OCI-LY7 (cell line): ENCODE measurements at regions not wholly inside any gene's neighbourhood (a gene's known extent, or its start where the extent isn't known, plus 50 kb on each side); places are given as distances from the start of the nearest gene placed in this dataset.
"Not testable (repeated sequence)": the region's sequence is repeated elsewhere in the genome, so short reads cannot be mapped to it uniquely, and the experiment has no call there.

Source experiments
- BruUV-seq: library from RNA; stranded (reverse); fragments of 400-500 nt; replicated peaks from 2 replicates; lab custom pipeline; 2021; lab: Mats Ljungman, UMichigan
- CTCF ChIA-PET: fragments of 300-600 bp; sonication (Branson Sonifier 250); formaldehyde crosslinking; loops from one replicate; lab custom pipeline; 2022; ENCODE audit warnings: antibody characterized with exemption; ENCODE audit not compliant: unreplicated experiment; lab: Charles Lee
- POLR2A ChIA-PET: fragments of 300-600 bp; sonication (Branson Sonifier 250); formaldehyde crosslinking; loops from one replicate; lab custom pipeline; 2022; ENCODE audit warnings: antibody characterized with exemption; lab: Charles Lee
- DNase-seq: peaks from one replicate; pipeline ENCODE4 v3.0.0-alpha.2; 2015; ENCODE audit warnings: low spot score
- H2AFZ ChIP-seq: fragments of 200-600 bp; sonication (generic), shearing (Covaris generic); 2 replicates; pipeline ENCODE4 v1.6.1; 2014; ENCODE audit warnings: mild to moderate bottlenecking, antibody characterized with exemption, low read length, moderate library complexity
- H3K27ac ChIP-seq: fragments of 200-600 bp; sonication (generic); 2 replicates; pipeline ENCODE4 v1.5.1; 2014; ENCODE audit warnings: mixed run types, low read depth, mild to moderate bottlenecking, moderate library complexity, low read length, inconsistent platforms; ENCODE audit not compliant: poor library complexity, severe bottlenecking
- H3K36me3 ChIP-seq: fragments of 200-600 bp; sonication (generic); 2 replicates; pipeline ENCODE4 v1.6.1; 2014; ENCODE audit warnings: mild to moderate bottlenecking, antibody characterized with exemption, low read length, moderate library complexity, mixed read lengths; ENCODE audit not compliant: insufficient read depth
- H3K4me1 ChIP-seq: fragments of 200-600 bp; sonication (generic); 2 replicates; pipeline ENCODE4 v1.5.1; 2014; ENCODE audit warnings: mild to moderate bottlenecking, low read length; ENCODE audit not compliant: insufficient read depth, poor library complexity, severe bottlenecking
- H3K4me2 ChIP-seq: fragments of 200-600 bp; sonication (generic); 2 replicates; pipeline ENCODE4 v1.6.1; 2014; ENCODE audit warnings: mild to moderate bottlenecking, low read length
- H3K4me3 ChIP-seq: fragments of 200-600 bp; sonication (generic); 2 replicates; pipeline ENCODE4 v1.5.1; 2014; ENCODE audit warnings: mild to moderate bottlenecking, low read depth, low read length; ENCODE audit not compliant: poor library complexity, severe bottlenecking
- H3K79me2 ChIP-seq: fragments of 200-600 bp; sonication (generic); 2 replicates; pipeline ENCODE4 v1.6.1; 2016; ENCODE audit warnings: low read depth, mild to moderate bottlenecking, low read length, moderate library complexity, mixed read lengths; ENCODE audit not compliant: insufficient read depth
- H3K9me2 ChIP-seq: fragments of 200-600 bp; sonication (generic); 2 replicates; pipeline ENCODE4 v1.6.1; 2016; ENCODE audit warnings: mild to moderate bottlenecking, low read length, mixed read lengths; ENCODE audit not compliant: insufficient read depth
- H3K9me3 ChIP-seq: fragments of 200-600 bp; sonication (generic); 2 replicates; pipeline ENCODE4 v1.6.1; 2014; ENCODE audit warnings: mild to moderate bottlenecking, mixed run types, low read length, mixed read lengths
- H4K20me1 ChIP-seq: fragments of 200-600 bp; sonication (generic); 2 replicates; pipeline ENCODE4 v1.6.1; 2014; ENCODE audit warnings: mild to moderate bottlenecking, antibody characterized with exemption, low read length, moderate library complexity, mixed read lengths; ENCODE audit not compliant: insufficient read depth
- EZH2phosphoT487 ChIP-seq: fragments of 200-600 bp; sonication (generic); IDR thresholded peaks from 2 replicates; pipeline ENCODE4 v1.6.1; 2018; ENCODE audit warnings: low read depth, borderline replicate concordance, mild to moderate bottlenecking, mixed run types, antibody characterized with exemption, low read length, moderate library complexity, mixed read lengths
- intact Hi-C: fragments of 100-400 bp; cut with micrococcal nuclease; formaldehyde crosslinking; loops from one replicate; pipeline ENCODE4 v1.10.0; 2022; ENCODE audit not compliant: unreplicated experiment
- TF ChIP-seq, protein P1 (sequence below): fragments of 200-600 bp; sonication (generic); conservative IDR thresholded peaks from 2 replicates; pipeline ENCODE4 v1.5.1; 2014; ENCODE audit warnings: mild to moderate bottlenecking, antibody characterized with exemption, low read length, moderate library complexity, mixed read lengths

DNA sequence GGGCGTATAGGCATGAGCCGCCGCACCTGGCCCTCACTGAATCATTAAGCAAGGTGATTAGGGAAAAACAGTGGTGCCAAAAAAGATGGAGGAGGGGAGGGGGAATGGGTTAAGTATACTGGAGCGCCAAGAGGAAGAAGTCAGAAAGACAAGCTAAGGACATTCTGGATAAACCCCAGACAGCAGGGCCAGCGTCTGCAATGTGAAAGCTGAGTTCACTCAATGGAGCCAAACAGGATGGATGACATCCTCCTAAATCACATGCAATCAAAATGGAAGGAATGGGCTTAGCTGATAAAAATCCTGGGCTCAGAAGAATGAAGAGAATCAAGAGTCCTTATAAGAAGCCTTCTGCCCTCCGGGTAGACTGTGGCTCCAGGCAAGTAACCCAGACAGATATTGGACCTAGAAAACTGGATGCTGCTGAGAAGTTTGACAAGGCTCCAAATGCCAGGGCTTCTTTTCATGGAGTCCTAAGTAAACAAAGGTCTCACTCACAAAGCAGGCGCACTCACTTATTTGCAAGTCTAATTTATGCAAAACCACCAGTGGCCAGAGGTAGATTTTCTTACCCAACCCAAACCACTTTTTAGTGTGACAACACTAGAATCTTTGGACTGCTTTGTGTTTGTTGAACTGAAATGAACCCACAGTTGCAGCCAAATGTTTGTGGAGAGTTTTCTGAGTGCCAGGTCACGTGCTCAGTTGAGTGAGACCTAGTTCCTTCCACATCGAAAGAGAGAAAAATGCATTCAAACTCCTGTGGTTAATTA lies 519.1 kb upstream of the AUTS2 start:
- H3K4me1 ChIP-seq = no peaks in the 10 kb centered on the region
- no peak overlapping the region for H3K27ac ChIP-seq
- no peaks in the 10 kb centered on the region for H3K79me2 ChIP-seq
- TF ChIP-seq, protein P1, sequence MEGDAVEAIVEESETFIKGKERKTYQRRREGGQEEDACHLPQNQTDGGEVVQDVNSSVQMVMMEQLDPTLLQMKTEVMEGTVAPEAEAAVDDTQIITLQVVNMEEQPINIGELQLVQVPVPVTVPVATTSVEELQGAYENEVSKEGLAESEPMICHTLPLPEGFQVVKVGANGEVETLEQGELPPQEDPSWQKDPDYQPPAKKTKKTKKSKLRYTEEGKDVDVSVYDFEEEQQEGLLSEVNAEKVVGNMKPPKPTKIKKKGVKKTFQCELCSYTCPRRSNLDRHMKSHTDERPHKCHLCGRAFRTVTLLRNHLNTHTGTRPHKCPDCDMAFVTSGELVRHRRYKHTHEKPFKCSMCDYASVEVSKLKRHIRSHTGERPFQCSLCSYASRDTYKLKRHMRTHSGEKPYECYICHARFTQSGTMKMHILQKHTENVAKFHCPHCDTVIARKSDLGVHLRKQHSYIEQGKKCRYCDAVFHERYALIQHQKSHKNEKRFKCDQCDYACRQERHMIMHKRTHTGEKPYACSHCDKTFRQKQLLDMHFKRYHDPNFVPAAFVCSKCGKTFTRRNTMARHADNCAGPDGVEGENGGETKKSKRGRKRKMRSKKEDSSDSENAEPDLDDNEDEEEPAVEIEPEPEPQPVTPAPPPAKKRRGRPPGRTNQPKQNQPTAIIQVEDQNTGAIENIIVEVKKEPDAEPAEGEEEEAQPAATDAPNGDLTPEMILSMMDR = no peak
- TF ChIP-seq EZH2phosphoT487 = no peak
- no peaks in the 10 kb centered on the region for H3K36me3 ChIP-seq
- H2AFZ ChIP-seq = no peak overlapping the region
- H3K4me2 ChIP-seq = no peak overlapping the region
- intact Hi-C loops = no loop called here
- no peak for DNase-seq
- CTCF ChIA-PET = interaction anchor here (0.6 kb wide), 1 partner anchor 44 kb away, joined by 3 read pairs; no protein-coding TSS in a partner anchor
- POLR2A ChIA-PET = interaction anchor here (0.7 kb wide), 1 partner anchor 62 kb away, joined by 3 read pairs; no protein-coding TSS in a partner anchor
- H4K20me1 ChIP-seq = no peaks in the 10 kb centered on the region
- no peaks in the 10 kb centered on the region for H3K9me2 ChIP-seq
- no peaks in the 10 kb centered on the region for H3K9me3 ChIP-seq
- BruUV-seq = no TSS peak
- H3K4me3 ChIP-seq = no peak overlapping the region

DNA sequence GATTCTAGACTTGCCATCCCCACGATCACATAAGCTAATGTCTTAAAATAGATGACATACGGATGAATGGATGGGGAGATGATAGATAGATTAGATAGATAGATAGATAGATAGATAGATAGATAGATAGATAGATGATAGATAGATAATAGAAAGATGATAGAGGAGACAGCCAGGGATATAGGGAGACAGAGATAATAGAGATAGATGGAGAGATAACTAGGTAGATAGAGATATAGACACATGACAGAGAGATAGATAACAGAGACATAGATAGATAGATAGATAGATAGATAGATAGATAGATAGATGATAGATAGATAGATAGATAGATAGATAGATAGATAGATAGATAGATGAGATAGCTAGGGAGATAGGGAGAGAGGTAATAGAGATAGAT lies 511.0 kb upstream of the AUTS2 start:
- BruUV-seq, H3K79me2 ChIP-seq, POLR2A ChIA-PET, intact Hi-C loops, DNase-seq, H3K27ac ChIP-seq, CTCF ChIA-PET, H3K9me3 ChIP-seq, H3K4me2 ChIP-seq, H3K4me1 ChIP-seq, H3K9me2 ChIP-seq, H3K36me3 ChIP-seq, H2AFZ ChIP-seq, H3K4me3 ChIP-seq, H4K20me1 ChIP-seq: not testable (repeated sequence)

DNA sequence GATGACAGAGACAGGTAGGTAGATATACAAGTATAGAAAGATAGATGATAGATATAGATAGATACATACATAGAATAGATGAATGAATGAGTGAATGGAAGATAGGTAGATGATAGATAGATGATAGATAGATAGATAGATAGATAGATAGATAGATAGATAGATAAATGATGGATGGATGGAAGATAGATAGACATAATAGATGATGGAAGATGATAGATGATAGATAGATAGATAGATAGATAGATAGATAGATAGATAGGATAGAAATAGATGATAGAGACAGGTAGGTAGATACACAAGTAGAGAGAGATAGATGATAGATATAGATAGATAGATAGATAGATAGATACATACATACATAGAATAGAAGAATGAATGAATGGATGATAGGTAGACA lies 510.1 kb upstream of the AUTS2 start:
- ChIA-PET CTCF (no interaction called here), POLR2A (no interaction called here)
- H3K4me3 ChIP-seq = no peak overlapping the region
- intact Hi-C loops = no loop called here
- no peak overlapping the region for H3K4me2 ChIP-seq
- no peaks in the 10 kb centered on the region for H4K20me1 ChIP-seq
- TF ChIP-seq, protein P1 = no peak
- no peak for TF ChIP-seq EZH2phosphoT487
- H2AFZ ChIP-seq = no peak overlapping the region
- DNase-seq = no peak
- H3K79me2 ChIP-seq = no peaks in the 10 kb centered on the region
- H3K27ac ChIP-seq = no peak overlapping the region
- BruUV-seq = no TSS peak
- no peaks in the 10 kb centered on the region for H3K4me1 ChIP-seq
- H3K9me2 ChIP-seq = no peaks in the 10 kb centered on the region
- no peaks in the 10 kb centered on the region for H3K9me3 ChIP-seq
- no peaks in the 10 kb centered on the region for H3K36me3 ChIP-seq
